ENCODE measurements at regions not wholly inside any gene's neighbourhood (a gene's known extent, or its start where the extent isn't known, plus 50 kb on each side); places are given as distances from the start of the nearest gene placed in this dataset.

DNA sequence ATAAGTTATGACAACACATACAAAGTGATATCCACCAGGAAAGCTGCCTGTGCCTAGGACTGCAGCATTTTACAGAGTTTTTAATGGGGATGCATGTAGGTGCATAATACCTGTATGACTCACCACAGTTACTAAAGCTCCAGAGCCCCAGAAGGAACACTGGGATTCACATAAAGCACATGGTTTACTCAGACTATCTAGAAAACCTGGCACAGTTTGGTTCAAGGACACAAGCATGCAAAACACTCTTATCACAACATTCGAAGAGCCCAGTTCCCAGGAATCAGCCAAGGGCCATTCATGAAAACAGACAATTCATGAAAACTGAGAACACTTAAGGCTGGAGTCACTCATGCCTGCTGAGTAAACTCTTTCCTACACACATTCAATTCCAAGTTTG lies 261.0 kb downstream of the PYDC2 start:
- TF ChIP-seq, protein P1, sequence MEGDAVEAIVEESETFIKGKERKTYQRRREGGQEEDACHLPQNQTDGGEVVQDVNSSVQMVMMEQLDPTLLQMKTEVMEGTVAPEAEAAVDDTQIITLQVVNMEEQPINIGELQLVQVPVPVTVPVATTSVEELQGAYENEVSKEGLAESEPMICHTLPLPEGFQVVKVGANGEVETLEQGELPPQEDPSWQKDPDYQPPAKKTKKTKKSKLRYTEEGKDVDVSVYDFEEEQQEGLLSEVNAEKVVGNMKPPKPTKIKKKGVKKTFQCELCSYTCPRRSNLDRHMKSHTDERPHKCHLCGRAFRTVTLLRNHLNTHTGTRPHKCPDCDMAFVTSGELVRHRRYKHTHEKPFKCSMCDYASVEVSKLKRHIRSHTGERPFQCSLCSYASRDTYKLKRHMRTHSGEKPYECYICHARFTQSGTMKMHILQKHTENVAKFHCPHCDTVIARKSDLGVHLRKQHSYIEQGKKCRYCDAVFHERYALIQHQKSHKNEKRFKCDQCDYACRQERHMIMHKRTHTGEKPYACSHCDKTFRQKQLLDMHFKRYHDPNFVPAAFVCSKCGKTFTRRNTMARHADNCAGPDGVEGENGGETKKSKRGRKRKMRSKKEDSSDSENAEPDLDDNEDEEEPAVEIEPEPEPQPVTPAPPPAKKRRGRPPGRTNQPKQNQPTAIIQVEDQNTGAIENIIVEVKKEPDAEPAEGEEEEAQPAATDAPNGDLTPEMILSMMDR (IDR thresholded peaks at IDR 0.05): no peak
- no peak for TF ChIP-seq EP300 (IDR thresholded peaks at IDR 0.05)

All from esophagus muscularis mucosa (tissue), 3 donors.